ENCODE measurements at regions not wholly inside any gene's neighbourhood (a gene's known extent, or its start where the extent isn't known, plus 50 kb on each side); places are given as distances from the start of the nearest gene placed in this dataset.

GRCh38 chr7:19999681-20000080 is 217.5 kb downstream of the MACC1 start:
- Histone ChIP-seq H3K4me3 (ENCODE audit: low read length in 3 of 3) (no peak overlapping the region), H3K27ac (ENCODE audit: low read depth in 2 of 2, low read length in 2 of 2) (no peak overlapping the region), H3K9ac (ENCODE audit: low read length in 3 of 3) (no peak overlapping the region), H3K9me3 (ENCODE audit: control insufficient read depth in 2 of 3, insufficient read depth in 1 of 3, low read length in 3 of 3) (no peaks in the 10 kb centered on the region), H3K27me3 (ENCODE audit: control insufficient read depth, insufficient read depth, low read length) (no peaks in the 10 kb centered on the region), H3K36me3 (ENCODE audit: control insufficient read depth in 2 of 3, insufficient read depth in 3 of 3, low read length in 3 of 3) (no peaks in the 10 kb centered on the region), H3K4me1 (ENCODE audit: control insufficient read depth in 2 of 3, insufficient read depth in 2 of 3, low read depth in 1 of 3, low read length in 3 of 3) (no peaks in the 10 kb centered on the region)
- DNase-seq (no peak), FAIRE-seq (no peak)
- intact Hi-C loops (cut with DNase I), result no loop called here
- no peak for TF ChIP-seq CTCF (IDR thresholded peaks at IDR 0.05; ENCODE audit: borderline replicate concordance, extremely low read depth, insufficient read depth)

- DNase-seq (no peak), FAIRE-seq (no peak)
- Histone ChIP-seq H3K27ac (ENCODE audit: low read depth in 2 of 2, low read length in 2 of 2) (no peak overlapping the region), H3K36me3 (ENCODE audit: control insufficient read depth in 2 of 3, insufficient read depth in 3 of 3, low read length in 3 of 3) (no peaks in the 10 kb centered on the region), H3K4me1 (ENCODE audit: control insufficient read depth in 2 of 3, insufficient read depth in 2 of 3, low read depth in 1 of 3, low read length in 3 of 3) (no peaks in the 10 kb centered on the region), H3K9me3 (ENCODE audit: control insufficient read depth in 2 of 3, insufficient read depth in 1 of 3, low read length in 3 of 3) (no peaks in the 10 kb centered on the region), H3K4me3 (ENCODE audit: low read length in 3 of 3) (no peak overlapping the region), H3K9ac (ENCODE audit: low read length in 3 of 3) (no peak overlapping the region), H3K27me3 (ENCODE audit: control insufficient read depth, insufficient read depth, low read length) (no peaks in the 10 kb centered on the region)
- intact Hi-C loops (cut with DNase I), result no loop called here
- no peak for TF ChIP-seq CTCF (IDR thresholded peaks at IDR 0.05; ENCODE audit: borderline replicate concordance, extremely low read depth, insufficient read depth)
Observed at GRCh38 chr7:19991936-19992335, 218.5 kb upstream of the TMEM196 start.

GRCh38 chr7:19989906-19990305 is 216.5 kb upstream of the TMEM196 start:
- TF ChIP-seq CTCF (IDR thresholded peaks at IDR 0.05; ENCODE audit: borderline replicate concordance, extremely low read depth, insufficient read depth), result no peak
- intact Hi-C loops (cut with DNase I), result no loop called here
- Histone ChIP-seq H3K27me3 (ENCODE audit: control insufficient read depth, insufficient read depth, low read length) (no peaks in the 10 kb centered on the region), H3K36me3 (ENCODE audit: control insufficient read depth in 2 of 3, insufficient read depth in 3 of 3, low read length in 3 of 3) (no peaks in the 10 kb centered on the region), H3K4me1 (ENCODE audit: control insufficient read depth in 2 of 3, insufficient read depth in 2 of 3, low read depth in 1 of 3, low read length in 3 of 3) (no peaks in the 10 kb centered on the region), H3K9ac (ENCODE audit: low read length in 3 of 3) (no peak overlapping the region), H3K27ac (ENCODE audit: low read depth in 2 of 2, low read length in 2 of 2) (no peak overlapping the region), H3K4me3 (ENCODE audit: low read length in 3 of 3) (no peak overlapping the region), H3K9me3 (ENCODE audit: control insufficient read depth in 2 of 3, insufficient read depth in 1 of 3, low read length in 3 of 3) (no peaks in the 10 kb centered on the region)
- FAIRE-seq (no peak), DNase-seq (no peak)

- Histone ChIP-seq H3K4me1 (ENCODE audit: control insufficient read depth in 2 of 3, insufficient read depth in 2 of 3, low read depth in 1 of 3, low read length in 3 of 3) (no peaks in the 10 kb centered on the region), H3K27me3 (ENCODE audit: control insufficient read depth, insufficient read depth, low read length) (no peaks in the 10 kb centered on the region), H3K4me3 (ENCODE audit: low read length in 3 of 3) (no peak overlapping the region), H3K9me3 (ENCODE audit: control insufficient read depth in 2 of 3, insufficient read depth in 1 of 3, low read length in 3 of 3) (no peaks in the 10 kb centered on the region), H3K9ac (ENCODE audit: low read length in 3 of 3) (no peak overlapping the region), H3K27ac (ENCODE audit: low read depth in 2 of 2, low read length in 2 of 2) (no peak overlapping the region), H3K36me3 (ENCODE audit: control insufficient read depth in 2 of 3, insufficient read depth in 3 of 3, low read length in 3 of 3) (no peaks in the 10 kb centered on the region)
- TF ChIP-seq CTCF (IDR thresholded peaks at IDR 0.05; ENCODE audit: borderline replicate concordance, extremely low read depth, insufficient read depth), result no peak
- intact Hi-C loops (cut with DNase I), result no loop called here
- FAIRE-seq (no peak), DNase-seq (no peak)
Observed at GRCh38 chr7:19988860-19989259, 215.4 kb upstream of the TMEM196 start.
